ENCODE measurements at regions not wholly inside any gene's neighbourhood (a gene's known extent, or its start where the extent isn't known, plus 50 kb on each side); places are given as distances from the start of the nearest gene placed in this dataset.

DNA sequence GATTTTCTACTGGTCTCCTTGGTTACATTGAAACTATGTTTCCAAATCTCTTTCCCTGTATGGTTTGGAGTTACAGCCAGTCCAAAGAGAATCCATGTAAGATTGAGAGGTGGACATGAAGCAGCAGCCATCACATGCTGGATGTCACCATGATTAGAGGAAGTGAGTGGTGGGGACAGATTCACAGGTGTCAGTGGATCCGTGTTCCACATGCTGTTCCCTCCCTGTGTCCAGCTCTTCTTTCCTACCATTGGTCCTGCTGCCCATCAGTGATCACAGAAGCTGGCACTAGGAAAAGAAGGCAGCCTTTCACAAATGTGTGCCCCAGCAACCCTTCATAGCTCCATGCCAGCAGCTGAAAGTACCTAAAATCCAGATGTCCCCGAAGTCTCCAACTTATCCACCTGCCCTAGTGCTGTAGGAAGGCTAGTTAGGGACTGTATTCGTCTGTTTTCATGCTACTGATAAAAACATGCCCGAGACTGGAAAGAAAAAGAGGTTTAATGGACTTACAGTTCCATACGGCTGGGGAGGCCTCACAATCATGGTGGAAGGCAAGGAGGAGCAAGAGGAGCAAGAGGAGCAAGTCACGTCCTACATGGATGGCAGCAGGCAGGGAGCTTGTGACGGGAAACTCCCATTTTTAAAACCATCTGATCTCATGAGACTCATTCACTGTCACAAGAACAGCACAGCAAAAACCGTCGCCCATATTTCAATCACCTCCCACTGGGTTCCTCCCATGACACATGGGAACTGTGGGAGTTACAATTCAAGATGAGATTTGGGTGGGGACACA lies 207.5 kb downstream of the INSIG2 start:
- no peak overlapping the region for H3K4me3 ChIP-seq (ENCODE audit: low read length)
- peaks cover 4% of the 10 kb centered on the region for H3K27me3 ChIP-seq (ENCODE audit: insufficient read depth, low read length)
- H3K9me3 ChIP-seq (ENCODE audit: low read depth, low read length): no peaks in the 10 kb centered on the region
- no peaks in the 10 kb centered on the region for H3K4me1 ChIP-seq (ENCODE audit: insufficient read depth, low read length)

- Histone ChIP-seq H3K27me3 (ENCODE audit: insufficient read depth, low read length) (peaks cover 4% of the 10 kb centered on the region), H3K9me3 (ENCODE audit: low read depth, low read length) (no peaks in the 10 kb centered on the region)
Measured at GRCh38 chr2:118294063-118294462, 205.8 kb downstream of the INSIG2 start.

DNA sequence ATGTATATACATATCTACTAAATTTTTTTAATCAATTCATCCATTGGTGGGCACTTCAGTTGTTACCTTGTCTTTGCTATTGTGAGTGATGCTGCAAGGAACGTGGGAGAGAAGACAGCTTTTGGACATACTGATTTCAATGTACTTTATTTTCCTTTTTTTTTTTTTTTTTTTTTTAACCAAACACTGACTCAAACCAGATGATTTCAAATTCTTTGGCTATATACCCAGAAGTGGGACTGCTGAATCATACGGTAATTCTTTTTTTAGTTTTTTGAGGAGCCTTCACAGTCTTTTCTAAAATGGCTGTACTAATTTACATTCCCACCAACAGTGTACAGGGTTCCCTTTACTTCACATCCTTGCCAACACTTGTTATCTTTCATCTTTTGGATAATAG lies 204.7 kb downstream of the INSIG2 start:
- Histone ChIP-seq H3K9me3 (ENCODE audit: low read depth, low read length) (no peaks in the 10 kb centered on the region), H3K4me1 (ENCODE audit: insufficient read depth, low read length) (no peaks in the 10 kb centered on the region), H3K4me3 (ENCODE audit: low read length) (no peak overlapping the region), H3K27me3 (ENCODE audit: insufficient read depth, low read length) (no peaks in the 10 kb centered on the region)

More at GRCh38 chr2:118294063-118294462, 205.8 kb downstream of the INSIG2 start:
- Histone ChIP-seq H3K4me1 (ENCODE audit: insufficient read depth, low read length) (no peaks in the 10 kb centered on the region), H3K4me3 (ENCODE audit: low read length) (no peak overlapping the region)

GRCh38 chr2:118291251-118291880 lies 203.1 kb downstream of the INSIG2 start:
- Histone ChIP-seq H3K4me3 (ENCODE audit: low read length) (no peak overlapping the region), H3K4me1 (ENCODE audit: insufficient read depth, low read length) (no peaks in the 10 kb centered on the region), H3K27me3 (ENCODE audit: insufficient read depth, low read length) (no peaks in the 10 kb centered on the region), H3K9me3 (ENCODE audit: low read depth, low read length) (no peaks in the 10 kb centered on the region)

- no peak overlapping the region for H3K4me3 ChIP-seq (ENCODE audit: low read length)
- H3K9me3 ChIP-seq (ENCODE audit: low read depth, low read length): no peaks in the 10 kb centered on the region
- no peaks in the 10 kb centered on the region for H3K27me3 ChIP-seq (ENCODE audit: insufficient read depth, low read length)
- H3K4me1 ChIP-seq (ENCODE audit: insufficient read depth, low read length): no peaks in the 10 kb centered on the region
Measured at GRCh38 chr2:118290411-118291250, 202.4 kb downstream of the INSIG2 start.

DNA sequence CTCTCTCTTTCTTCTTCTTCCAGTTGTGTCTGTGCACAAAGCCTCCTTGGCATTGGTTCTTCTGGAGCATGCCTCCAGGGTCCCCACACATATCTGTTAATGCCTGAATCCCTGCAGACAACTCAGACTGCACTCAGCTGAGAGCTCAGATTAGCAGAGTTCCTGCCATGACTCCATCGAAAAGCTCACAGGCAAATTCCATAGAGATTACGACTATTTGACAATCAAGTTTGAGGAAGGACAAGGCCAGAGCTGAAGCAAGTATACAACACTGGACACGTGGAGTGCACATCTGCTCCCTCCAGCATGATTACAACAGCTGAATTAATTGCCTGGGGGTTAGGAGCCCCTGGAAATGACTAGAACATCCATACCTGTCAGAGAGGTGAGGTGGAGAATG lies 190.7 kb downstream of the INSIG2 start:
- Histone ChIP-seq H3K4me3 (ENCODE audit: low read length) (no peak overlapping the region), H3K9me3 (ENCODE audit: low read depth, low read length) (no peaks in the 10 kb centered on the region), H3K4me1 (ENCODE audit: insufficient read depth, low read length) (no peaks in the 10 kb centered on the region), H3K27me3 (ENCODE audit: insufficient read depth, low read length) (peaks cover 3% of the 10 kb centered on the region)

GRCh38 chr2:118278046-118278445 lies 189.8 kb downstream of the INSIG2 start:
- Histone ChIP-seq H3K9me3 (ENCODE audit: low read depth, low read length) (no peaks in the 10 kb centered on the region), H3K4me1 (ENCODE audit: insufficient read depth, low read length) (no peaks in the 10 kb centered on the region), H3K27me3 (ENCODE audit: insufficient read depth, low read length) (peaks cover 3% of the 10 kb centered on the region), H3K4me3 (ENCODE audit: low read length) (no peak overlapping the region)

- Histone ChIP-seq H3K4me3 (ENCODE audit: low read length) (no peak overlapping the region), H3K4me1 (ENCODE audit: insufficient read depth, low read length) (no peaks in the 10 kb centered on the region), H3K9me3 (ENCODE audit: low read depth, low read length) (no peaks in the 10 kb centered on the region), H3K27me3 (ENCODE audit: insufficient read depth, low read length) (no peaks in the 10 kb centered on the region)
Measured at GRCh38 chr2:118274841-118275510, 186.7 kb downstream of the INSIG2 start.

GRCh38 chr2:118272391-118272790 lies 184.1 kb downstream of the INSIG2 start:
- H3K27me3 ChIP-seq (ENCODE audit: insufficient read depth, low read length): no peaks in the 10 kb centered on the region
- H3K4me3 ChIP-seq (ENCODE audit: low read length): no peak overlapping the region
- no peaks in the 10 kb centered on the region for H3K9me3 ChIP-seq (ENCODE audit: low read depth, low read length)
- H3K4me1 ChIP-seq (ENCODE audit: insufficient read depth, low read length): no peaks in the 10 kb centered on the region

DNA sequence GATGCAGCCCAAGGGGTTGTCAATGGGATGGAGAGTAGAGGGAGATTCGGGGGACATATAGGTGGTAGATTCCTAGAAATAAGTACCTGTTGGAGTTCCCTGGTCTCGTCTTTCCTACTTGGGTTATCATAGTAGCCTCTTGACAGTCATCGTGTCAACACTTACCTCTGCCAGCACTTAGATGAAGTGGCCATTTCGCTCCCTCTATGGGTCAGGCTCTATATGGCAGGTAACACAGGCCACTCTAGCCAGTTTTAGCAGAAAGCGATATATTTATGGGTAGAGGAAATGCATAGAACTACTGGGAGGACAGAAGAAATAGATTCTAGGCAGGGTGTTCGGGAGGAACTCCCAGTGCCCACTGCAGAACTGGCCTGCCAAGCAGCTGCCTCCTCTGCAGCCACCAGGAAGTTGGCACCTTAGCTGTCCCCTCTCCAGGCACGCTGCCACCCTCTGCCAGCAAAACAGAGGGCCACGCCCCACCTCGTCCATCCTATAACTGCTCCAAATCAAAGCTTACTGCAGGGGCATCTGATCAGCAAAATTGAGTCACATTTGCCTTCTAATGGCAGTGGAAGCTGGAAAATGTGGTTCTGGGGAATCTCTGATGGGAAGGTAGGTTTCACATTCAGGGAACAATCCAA lies 181.3 kb downstream of the INSIG2 start:
- Histone ChIP-seq H3K4me1 (ENCODE audit: insufficient read depth, low read length) (no peaks in the 10 kb centered on the region), H3K27me3 (ENCODE audit: insufficient read depth, low read length) (no peaks in the 10 kb centered on the region), H3K9me3 (ENCODE audit: low read depth, low read length) (no peaks in the 10 kb centered on the region), H3K4me3 (ENCODE audit: low read length) (no peak overlapping the region)

GRCh38 chr2:118268268-118268667 lies 180.0 kb downstream of the INSIG2 start:
- H3K4me1 ChIP-seq (ENCODE audit: insufficient read depth, low read length): no peaks in the 10 kb centered on the region
- no peaks in the 10 kb centered on the region for H3K27me3 ChIP-seq (ENCODE audit: insufficient read depth, low read length)
- H3K9me3 ChIP-seq (ENCODE audit: low read depth, low read length): no peaks in the 10 kb centered on the region
- no peak overlapping the region for H3K4me3 ChIP-seq (ENCODE audit: low read length)

DNA sequence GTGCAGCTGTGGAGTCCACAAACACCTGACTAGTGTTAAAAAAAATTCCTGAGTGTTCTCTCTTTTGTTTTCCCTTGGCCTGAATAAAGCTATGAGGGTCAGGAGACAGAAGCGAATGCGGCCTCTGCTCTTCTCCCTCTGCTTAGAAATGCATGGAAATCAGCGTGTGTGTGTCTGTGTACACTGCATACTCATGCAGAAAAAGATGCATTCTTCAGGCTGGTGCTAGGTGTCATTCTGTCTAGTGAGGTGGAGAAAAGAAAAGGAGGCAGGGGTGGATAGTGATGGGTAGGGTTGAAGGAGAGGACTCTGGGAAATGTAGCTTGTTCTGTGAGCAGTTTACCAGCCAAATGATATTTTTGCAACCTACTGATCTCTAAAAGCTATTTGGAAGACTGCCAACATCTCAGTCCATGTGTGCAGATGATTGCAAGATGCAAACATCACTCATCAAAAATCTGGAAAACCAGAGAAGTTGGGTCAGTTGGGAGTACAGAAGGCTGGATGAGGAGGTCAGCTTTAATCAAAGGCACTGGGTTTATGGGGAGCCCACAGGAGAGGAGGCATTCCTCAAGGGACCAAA lies 177.7 kb downstream of the INSIG2 start:
- H3K4me1 ChIP-seq (ENCODE audit: insufficient read depth, low read length): no peaks in the 10 kb centered on the region
- H3K27me3 ChIP-seq (ENCODE audit: insufficient read depth, low read length): no peaks in the 10 kb centered on the region
- H3K4me3 ChIP-seq (ENCODE audit: low read length): no peak overlapping the region
- H3K9me3 ChIP-seq (ENCODE audit: low read depth, low read length): no peaks in the 10 kb centered on the region

- H3K4me3 ChIP-seq (ENCODE audit: low read length): no peak overlapping the region
- H3K4me1 ChIP-seq (ENCODE audit: insufficient read depth, low read length): no peaks in the 10 kb centered on the region
- no peaks in the 10 kb centered on the region for H3K27me3 ChIP-seq (ENCODE audit: insufficient read depth, low read length)
- no peaks in the 10 kb centered on the region for H3K9me3 ChIP-seq (ENCODE audit: low read depth, low read length)
Measured at GRCh38 chr2:118264232-118264990, 176.1 kb downstream of the INSIG2 start.

Data from mononuclear cell (primary cell).